DMS79 treated with DMSO at 0.1 percent for 48 hours (cell line): ENCODE measurements at regions not wholly inside any gene's neighbourhood (a gene's known extent, or its start where the extent isn't known, plus 50 kb on each side); places are given as distances from the start of the nearest gene placed in this dataset.
"Not testable (repeated sequence)": the region's sequence is repeated elsewhere in the genome, so short reads cannot be mapped to it uniquely, and the experiment has no call there.

Experiments
- DNase-seq: peaks from one replicate; lab custom pipeline; 2025; lab: John Stamatoyannopoulos, UW

DNA sequence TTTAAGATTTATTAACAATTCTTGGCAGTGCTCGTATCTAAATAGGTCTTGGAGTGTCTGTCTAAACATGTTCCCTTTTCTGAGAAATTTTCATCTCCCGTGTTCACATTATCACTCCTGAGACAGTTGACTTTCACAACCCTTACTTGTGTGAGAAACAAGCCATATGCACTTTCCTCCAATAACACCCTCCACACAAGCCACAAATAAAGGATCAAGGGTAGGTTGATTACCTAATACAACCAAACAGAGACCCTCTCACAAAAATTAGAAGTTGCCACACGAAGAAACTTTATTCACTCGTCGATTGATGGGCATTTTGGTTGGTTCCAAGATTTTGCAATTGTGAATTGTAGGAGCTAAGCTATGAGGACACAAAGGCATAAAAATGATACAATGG, 763.9 kb downstream of the TRAM1L1 start:
- DNase-seq = no peak

DNA sequence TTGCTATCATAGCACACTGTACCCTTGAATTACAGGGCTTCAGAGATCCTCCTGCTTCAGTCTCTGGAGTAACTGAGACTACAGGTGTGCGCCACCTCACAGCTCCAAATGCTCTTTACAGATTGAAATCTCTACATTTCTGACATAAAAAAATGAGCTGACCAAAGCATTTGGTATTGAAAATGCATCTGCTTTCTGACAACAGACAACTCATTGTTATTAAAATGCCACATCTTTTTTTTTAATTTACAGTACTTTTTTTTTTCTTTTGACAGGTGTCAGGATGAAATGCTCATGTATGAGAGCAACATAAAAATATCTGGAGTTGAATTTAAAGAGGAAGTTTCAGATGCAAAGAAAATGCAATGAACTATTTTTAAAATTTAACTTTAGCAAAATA, 764.5 kb downstream of the TRAM1L1 start:
- DNase-seq = no peak

DNA sequence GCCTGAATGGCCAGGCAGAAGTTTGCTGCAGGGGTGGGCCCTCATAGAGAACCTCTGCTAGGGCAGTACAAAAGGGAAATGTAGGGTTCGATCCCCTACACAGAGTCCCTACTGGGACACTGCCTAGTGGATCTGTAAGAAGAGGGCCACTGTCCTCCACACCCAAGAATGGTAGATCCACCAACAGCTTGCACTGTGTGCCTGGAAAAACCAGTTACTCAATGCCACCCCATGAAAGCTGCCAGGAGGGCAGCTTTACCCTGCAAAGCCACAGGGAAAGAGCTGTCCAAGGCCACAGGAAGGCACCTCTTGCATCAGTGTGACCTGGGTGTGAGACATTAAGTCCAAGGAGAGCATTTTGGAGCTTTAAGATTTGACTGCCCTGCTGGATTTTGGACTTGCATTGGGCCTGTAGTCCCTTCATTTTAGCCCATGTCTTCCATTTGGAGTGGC, 781.6 kb downstream of the TRAM1L1 start:
- no peak for DNase-seq

DNA sequence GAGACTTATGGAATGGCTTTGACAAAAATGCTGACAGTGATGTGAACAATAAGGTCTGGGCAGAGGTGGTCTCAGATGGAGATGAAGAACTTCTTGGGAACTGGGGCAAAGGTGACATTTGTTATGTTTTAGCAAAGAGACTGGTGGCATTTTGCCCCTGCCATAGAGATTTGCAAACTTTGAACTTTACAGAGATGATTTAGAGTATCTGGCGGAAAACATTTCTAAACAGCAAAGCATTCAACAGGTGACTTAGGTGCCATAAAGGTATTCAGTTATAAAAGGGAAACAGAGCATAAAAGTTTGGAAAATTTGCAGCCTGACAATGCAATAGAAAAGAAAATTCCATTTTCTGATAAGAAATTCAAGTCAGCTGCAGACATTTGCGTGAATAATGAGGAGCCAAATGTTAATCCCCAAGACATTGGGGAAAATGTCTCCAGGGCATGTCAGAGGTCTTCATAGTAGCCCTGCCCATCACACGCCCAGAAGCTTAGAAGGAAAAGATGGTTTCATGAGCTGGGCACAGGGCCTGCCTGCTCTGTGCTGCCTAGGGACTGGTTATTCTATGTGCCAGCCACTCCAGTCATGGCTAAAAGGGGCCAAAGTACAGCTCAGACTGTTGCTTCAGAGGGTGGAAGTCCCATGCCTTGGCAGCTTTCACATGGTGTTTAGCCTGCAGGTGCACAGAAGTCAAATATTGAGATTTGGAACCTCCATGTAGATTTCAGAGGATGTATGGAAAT, 782.2 kb downstream of the TRAM1L1 start:
- no peak for DNase-seq

DNA sequence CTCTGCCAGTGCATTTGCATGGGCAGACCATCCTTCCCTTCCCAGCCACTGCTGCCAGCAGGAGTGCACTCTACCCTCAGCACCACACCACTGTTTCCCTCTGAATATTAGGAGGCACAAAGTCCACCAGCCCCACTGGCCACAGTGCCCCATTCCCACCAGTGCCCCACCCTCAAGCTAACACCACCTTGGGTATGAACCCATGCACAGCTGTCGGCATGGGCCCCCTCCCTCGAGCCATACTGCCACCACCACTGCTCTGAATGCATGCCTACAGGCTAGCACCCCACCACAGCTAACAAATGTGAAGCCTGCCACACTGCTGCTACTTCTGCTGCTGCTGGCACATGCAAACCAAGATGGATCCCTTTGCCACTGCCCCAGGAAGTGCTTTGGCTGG, 810.4 kb downstream of the TRAM1L1 start:
- DNase-seq = no peak

DNA sequence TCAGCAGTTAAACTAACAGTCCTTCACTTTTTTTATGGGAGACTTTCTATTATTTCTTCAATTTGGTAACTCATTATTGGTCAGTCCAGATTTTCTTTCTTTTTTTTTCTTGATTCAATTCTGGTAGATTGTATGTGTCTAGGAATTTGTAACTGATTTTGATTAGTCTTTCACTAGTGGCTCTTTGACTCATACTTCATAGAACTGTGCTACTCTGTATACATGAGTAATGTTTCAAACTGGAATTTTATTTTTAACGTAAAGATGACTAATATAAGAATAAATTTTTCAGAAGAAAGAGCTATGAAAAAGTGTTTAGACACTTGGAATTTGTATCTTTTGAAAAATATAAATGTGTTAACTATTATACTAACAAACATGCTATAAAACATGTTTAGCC, 813.0 kb downstream of the TRAM1L1 start:
- DNase-seq = no peak

DNA sequence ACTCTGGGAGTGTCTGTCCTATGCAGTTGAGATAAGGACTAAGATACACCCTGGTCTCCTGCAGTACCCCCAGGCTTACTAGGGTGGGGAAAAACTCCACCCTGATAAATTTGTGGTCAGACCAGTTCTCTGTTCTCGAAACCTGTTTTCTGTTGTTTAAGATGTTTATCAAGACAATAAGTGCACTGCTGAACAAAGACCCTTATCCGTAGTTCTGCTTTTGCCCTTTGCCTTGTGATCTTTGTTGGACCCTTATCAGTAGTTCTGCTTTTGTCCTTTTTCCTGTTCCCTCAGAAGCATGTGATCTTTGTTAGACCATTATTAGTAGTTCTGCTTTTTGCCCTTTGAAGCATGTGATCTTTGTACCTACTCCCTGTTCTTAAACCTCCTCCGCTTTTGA, 824.4 kb downstream of the TRAM1L1 start:
- DNase-seq = not testable (repeated sequence)

DNA sequence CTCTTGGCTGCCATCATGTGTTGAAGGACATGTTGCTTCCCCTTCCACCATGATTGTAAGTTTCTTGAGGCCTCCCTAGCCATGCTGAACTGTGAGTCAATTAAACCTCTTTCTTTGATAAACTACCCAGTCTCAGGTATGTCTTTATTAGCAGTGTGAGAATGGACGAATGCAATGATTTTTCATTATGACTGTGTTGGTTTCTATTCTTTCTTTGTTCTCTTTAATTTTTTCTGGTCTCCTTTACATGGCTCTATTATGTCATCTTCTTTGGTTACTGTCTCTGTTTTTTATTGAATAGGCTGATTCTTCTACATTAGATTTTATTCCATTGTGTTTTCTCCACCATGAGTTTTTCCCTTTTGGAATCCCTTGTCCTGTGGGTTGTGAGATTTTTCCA, 840.6 kb downstream of the TRAM1L1 start:
- DNase-seq = no peak

DNA sequence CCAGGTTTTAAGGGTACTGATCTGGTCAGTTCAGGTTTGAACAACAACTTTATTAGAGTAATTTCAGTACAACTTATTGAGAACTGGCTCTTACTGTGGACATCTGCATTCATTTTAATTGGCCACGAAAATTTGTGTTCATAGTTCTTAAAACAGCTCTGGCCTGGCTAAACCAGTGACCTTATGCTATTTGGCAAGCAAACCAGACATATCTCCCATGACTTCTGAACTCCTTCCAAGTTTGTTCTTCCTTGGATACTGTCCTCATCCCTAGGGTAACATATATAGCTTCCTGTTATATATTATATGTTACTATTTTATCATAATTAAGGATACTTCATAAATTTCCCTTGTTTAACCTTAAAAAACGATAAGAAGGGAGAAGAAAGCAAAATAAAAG, 841.9 kb downstream of the TRAM1L1 start:
- no peak for DNase-seq

DNA sequence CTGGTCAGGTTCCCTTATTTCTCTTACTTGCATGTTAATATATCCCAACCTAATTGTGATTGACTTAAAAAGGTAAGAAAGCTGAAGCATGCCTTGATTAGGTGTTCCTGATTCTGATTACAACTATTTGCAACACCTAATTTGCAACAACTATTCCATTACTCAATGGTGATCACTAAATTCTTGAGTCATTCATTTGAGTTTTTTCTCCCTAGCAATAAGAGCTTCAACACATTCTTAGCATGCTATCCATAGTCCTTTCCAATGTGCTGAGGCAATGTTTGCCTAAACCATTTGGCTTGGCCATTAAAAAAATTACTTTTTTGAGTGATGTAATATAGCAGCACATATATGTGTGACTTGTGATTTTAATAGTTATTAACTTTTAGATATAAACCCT, 851.4 kb downstream of the TRAM1L1 start:
- no peak for DNase-seq

DNA sequence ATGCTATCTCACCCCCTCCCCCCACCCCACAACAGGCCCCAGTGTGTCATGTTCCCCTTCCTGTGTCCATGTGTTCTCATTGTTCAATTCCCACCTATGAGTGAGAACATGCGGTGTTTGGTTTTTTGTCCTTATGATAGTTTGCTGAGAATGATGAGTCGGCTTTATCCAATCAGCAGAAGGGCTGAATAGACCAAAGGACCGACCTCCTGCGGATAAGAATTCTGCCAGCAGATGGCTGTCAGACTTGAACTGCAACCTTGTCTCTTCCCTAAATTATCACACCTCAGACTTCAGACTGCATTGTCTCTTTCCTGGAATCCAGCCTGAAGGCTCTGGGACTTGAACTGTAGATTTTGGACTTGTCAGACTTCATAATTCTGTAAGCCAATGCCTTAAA, 853.4 kb downstream of the TRAM1L1 start:
- DNase-seq = not testable (repeated sequence)

DNA sequence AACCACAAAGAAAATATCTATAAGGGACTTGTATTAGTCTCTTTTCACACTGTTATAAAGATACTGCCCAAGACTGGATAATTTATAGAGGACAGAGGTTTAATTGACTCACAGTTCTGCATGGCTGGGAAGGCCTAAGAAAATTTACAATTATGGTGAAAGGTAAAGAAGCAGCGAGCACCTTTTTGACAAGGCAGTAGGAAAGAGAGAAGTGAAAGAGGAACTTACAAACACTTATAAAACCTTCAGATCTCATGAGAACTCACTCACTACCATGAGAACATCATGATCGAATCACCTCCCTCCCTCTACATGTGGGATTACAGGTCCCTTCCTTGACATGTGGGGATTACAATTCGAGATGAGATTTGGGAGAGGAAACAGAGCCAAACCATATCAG, 856.0 kb downstream of the TRAM1L1 start:
- no peak for DNase-seq

DNA sequence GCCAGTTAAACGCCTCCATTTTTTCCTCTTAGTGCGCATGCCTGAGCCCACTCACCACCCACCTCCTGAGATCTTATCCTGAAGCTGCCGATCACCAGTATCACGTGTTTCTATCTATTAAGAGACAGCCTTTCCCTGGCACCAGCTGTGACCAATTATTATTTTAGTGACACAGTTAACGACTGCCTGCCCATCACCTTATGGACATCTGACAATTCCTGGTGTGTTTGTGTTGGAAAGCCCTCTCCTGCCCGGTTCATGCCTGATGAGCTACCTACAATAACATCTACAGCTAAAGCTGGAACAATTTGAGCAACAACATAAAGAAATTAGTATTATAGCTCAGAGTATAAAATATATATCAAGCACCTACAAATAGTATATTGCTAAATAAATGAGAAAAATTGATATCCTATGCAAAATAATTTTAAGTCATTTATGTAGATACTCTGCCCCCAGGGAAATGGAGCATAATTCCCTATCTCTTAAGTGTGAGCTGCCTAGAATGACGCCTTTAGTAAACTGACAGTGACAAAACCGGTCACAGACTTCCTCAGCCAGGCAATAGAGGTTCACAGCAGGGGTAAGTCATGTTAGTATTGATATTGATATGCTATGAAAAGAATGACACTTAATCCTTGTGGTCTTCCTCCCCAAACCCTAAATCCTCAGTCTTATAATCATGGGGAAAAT, 862.2 kb downstream of the TRAM1L1 start:
- DNase-seq = no peak

DNA sequence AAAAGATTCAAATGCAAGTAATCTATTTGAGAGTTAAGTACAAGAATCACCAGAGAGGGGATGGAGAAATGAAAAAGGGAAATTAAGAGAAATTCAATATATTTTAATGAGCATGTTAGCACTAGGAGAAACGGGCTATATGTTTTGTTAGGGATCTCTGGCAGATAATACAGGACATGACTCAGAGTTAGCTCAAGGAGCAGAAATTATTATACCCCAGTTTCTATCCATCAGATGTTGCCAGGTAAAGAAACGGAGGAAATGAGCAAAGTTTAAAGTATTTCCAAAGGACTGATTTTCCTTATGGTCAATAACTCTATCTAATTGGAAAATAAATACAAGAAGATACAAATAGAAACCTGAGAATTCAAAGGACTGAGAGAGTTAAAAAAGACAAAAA, 867.6 kb downstream of the TRAM1L1 start:
- DNase-seq = no peak

DNA sequence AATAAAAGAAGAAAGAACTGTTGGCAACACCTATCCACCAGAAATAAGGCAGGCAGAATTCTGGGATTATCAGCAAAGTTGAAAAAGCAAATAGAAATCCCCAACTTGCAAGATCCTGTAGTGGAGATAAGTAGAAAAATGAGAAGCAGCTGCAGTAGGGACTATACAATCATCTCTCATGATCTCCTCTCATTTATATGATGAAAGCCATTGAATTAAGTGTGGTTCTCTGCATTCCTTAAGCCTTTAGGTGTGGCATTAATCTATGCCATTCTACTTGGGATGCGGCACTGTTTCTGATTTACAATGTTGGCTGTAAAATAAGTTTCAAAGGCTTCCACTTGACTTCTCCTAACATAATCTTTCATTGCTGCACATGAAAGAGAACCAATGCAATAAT, 869.8 kb downstream of the TRAM1L1 start:
- no peak for DNase-seq

DNA sequence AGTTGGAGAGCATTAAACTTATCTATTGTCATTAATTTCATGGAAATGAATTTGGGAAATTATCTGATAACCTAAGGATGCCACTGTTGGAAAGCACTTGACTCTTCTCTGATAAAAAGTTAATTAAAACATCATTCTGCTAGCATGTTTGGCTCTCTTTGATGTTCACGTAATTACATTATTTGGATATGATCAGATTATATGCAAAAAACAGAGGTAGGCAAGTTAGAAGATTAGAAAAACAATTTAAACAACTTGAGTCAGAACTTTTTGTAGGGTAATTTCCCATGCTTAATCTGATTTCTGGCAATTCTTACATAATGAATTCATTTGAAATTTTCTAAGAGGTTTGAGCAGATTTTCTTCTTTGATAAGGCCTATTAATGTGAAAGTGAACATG, 882.9 kb downstream of the TRAM1L1 start:
- no peak for DNase-seq

DNA sequence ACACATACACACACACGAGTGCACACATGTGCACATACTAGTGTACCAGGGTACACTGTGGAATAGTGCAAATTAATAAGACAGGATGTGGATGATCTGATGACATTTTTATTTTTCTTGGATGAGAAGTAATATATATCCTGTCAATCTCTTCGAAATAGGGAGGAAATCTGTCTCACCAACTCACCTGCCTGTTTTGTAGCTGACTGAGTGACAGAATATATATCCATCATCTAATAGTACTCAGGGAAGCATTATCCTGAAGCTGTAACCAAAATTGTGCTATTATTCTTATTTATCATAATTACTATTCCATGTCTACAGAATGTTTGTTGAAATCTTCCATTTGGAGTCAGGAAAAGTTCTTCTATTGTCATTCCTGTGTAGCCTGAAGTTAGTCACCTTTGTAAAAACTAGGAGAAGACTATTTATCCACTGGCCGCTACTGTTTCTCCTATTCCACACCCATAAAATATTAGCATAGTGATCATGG, 888.0 kb downstream of the TRAM1L1 start:
- DNase-seq = no peak

DNA sequence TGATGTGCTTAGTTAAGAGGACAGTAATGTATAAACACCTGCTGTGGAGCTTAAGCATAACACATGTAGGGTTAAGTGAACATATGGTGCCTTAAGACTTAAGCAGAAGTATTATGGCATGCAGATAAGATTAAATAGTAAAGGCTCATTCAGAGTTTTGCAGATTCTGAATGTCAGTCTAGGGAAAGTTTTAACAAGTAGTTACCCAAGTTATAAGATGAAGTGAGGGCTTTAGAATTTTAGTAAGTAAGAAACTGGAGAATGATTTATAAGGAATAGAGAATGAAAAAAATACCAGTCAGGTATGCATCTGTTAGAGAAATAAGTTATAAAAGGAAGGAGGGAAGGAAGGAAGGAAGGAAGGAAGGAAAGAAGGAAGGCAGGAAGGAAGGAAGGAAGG, 902.1 kb downstream of the TRAM1L1 start:
- no peak for DNase-seq

DNA sequence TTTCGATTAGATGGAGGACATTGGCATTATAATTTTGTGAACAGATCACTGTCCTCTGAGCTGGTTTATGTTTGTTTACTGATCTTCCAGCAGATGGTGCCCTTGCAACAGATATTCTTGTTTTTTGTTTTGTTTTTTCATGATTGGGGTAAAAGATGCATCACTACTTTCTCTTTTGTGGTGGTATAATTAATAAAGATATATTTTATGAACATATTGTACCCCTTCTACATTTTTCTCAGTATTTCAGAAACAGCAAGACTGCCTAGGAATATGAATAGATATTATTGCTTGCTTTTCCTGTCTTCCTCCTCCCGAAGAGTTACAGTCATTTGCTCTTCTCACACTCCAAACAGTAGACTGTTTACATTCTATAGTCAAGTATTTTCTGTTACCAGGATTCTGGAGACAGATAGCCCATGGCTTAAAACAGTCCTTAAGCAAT, 905.2 kb downstream of the TRAM1L1 start:
- peak; percentile 0 for DNase-seq

DNA sequence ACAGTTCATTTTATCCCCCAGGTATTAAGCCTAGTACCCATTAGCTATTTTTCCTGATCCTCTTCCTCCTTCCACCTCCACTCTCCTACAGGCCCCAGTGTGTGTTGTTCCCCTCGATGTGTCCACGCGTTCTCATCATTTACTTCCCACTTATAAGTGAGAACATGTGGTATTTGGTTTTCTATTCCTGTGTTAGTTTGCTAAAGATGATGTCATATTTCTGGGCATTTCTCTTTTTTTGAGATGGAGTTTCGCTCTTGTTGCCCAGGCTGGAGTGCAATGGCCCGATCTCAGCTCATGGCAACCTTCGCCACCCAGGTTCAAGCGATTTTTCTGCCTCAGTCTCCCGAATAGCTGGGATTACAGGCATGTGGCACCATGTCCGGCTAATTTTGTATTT, 934.0 kb downstream of the TRAM1L1 start:
- not testable (repeated sequence) for DNase-seq

DNA sequence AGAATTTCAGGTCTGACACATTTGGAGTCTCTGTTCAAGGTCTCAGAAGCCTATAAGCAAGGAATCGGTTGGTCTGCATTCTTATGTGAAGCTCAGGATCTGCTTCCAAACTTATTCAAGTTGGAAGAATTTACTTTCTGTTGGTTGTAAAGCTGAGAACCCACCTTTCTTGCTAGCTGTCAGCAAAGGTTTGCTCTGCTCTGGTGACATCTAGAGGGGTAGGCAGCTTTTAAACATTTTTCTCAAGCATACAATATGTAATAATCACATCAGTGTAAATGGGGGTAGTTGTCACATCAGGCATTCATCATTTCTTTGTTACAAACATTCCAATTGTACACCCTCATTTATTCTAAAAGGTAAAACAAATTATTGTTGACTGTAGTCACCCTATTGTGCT, 935.2 kb downstream of the TRAM1L1 start:
- DNase-seq = no peak

DNA sequence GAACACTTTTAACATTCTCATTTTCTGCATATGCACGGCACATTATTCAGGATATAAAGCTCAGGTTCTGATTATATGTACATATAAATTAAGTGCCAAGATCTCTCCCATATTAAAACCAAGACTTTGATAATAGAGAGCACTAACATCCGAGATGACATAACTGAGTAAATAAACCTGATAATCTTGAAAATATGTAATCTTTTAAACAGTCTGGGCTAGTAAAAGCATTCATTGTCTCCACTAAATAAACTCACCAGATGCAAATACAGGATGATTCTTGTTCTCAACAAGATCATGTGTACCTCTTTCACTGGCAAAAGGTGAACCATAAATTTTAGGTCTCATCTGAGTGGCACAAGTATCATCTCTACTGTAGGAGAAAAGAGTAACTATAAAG, 942.2 kb downstream of the TRAM1L1 start:
- DNase-seq = no peak

DNA sequence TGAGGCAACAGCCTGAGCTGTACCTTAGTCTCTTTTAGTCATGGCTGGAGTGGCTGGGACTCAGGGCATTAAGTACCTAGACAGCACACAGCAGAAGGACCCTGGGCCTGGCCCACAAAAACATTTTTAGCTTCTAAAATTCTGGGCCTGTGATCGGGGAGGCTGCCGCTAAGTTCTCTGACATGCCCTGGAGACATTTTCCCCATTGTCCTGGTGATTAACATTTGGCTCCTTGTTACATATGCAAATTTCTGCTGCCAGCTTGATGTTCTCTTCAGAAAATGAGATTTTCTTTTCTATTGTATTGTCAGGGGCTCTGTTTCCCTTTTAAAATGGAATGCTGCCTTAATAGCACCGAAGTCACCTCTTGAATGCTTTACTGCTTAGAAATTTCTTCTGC, 952.4 kb downstream of the TRAM1L1 start:
- no peak for DNase-seq

DNA sequence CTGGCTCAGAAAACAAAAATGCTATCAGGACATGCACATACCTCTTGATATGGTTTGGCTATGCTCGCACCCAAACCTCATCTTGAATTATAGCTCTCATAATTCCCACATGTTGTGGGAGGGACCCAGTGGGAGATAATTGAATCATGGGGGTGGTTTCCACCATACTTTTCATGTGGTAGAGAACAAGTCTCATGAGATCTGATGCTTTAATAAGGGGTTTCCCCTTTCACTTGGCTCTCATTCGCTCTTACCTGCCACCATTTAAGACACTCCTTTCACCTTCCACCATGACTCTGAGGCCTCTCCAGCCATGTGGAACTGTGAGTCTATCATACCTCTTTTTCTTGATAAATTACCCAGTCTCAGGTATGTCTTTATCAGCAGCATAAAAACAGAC, 958.6 kb downstream of the TRAM1L1 start:
- no peak for DNase-seq
